ENCODE measurements at regions not wholly inside any gene's neighbourhood (a gene's known extent, or its start where the extent isn't known, plus 50 kb on each side); places are given as distances from the start of the nearest gene placed in this dataset.
"Not testable (repeated sequence)": the region's sequence is repeated elsewhere in the genome, so short reads cannot be mapped to it uniquely, and the experiment has no call there.

DNA sequence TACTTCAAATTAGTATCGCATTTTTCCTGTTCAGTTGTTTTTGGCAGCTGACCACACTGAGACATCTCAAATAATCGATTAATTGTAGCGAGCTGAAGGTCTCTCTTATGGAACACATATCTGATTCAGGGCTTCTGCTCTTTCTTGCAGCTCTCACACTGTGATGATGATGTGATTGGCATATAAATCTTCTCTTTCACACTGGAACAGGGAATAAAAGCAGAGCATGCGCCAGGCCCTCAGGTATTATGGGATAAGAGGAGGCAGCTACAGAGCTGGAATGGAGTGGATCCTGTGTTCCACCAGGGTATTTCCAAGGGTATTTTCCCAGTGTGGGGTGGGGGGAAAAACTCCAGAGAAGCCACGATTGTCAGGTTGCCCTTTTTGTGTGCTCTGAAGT lies 265.4 kb upstream of the CASK start:
- no peak overlapping the region for H3K27ac Mint-ChIP-seq (ENCODE audit: unreplicated experiment)
- DNase-seq = no peak
- peaks cover 6% of the 10 kb centered on the region for H3K9me3 Mint-ChIP-seq (ENCODE audit: unreplicated experiment)
- H3K36me3 Mint-ChIP-seq (ENCODE audit: unreplicated experiment) = no peaks in the 10 kb centered on the region
- H3K4me1 Mint-ChIP-seq (ENCODE audit: low read depth, unreplicated experiment) = no peaks in the 10 kb centered on the region
- no peak overlapping the region for H3K4me3 Mint-ChIP-seq (ENCODE audit: unreplicated experiment)
- no peak for TF ChIP-seq CTCF (IDR thresholded peaks at IDR 0.05; ENCODE audit: partially characterized antibody, unreplicated experiment)
- peaks cover 1% of the 10 kb centered on the region for H3K27me3 Mint-ChIP-seq (ENCODE audit: unreplicated experiment)

DNA sequence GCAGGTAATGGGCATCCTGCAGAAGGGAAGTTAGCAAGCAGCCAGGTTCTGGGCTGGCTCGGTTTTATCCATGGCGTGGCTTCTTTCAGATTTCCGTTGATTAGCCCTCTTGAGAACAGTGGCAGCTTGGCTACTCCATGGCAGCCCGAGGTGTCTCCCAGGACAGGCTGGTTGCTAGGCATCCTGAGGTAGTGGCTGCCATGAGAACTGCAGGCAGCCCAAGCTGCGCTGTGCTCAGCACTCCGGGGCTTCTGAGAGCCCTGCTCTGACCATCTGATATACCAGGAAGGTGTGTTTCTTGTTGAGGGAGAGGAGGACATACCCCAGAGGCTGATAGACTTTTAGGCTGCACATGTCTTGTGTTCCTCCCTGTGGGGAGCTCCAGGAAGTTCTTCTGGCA lies 253.4 kb upstream of the CASK start:
- peak; percentile 18 for DNase-seq

DNA sequence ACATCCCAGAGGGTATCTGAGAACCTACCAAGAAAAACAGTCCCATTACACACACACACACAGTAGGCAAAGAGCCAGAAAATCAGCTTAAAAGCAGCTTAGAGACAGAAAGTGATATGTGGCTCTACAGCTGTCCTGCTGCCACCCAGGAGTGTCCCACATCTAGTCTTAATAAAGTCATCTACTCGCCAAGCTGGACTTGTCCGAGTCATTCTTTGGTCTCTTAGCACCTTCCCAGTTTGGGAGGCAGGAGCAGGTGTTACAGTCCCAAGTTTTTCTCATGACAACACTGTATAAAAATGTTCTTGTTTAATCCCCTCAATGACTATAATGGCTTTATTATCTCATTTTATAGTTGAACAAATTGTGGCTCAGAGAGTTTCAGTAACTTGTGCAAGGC lies 252.5 kb upstream of the CASK start:
- Mint-ChIP-seq H3K36me3 (ENCODE audit: unreplicated experiment) (no peaks in the 10 kb centered on the region), H3K4me1 (ENCODE audit: low read depth, unreplicated experiment) (no peaks in the 10 kb centered on the region), H3K27me3 (ENCODE audit: unreplicated experiment) (peaks cover 1% of the 10 kb centered on the region), H3K9me3 (ENCODE audit: unreplicated experiment) (no peaks in the 10 kb centered on the region), H3K4me3 (ENCODE audit: unreplicated experiment) (no peak overlapping the region), H3K27ac (ENCODE audit: unreplicated experiment) (no peak overlapping the region)
- DNase-seq = no peak
- no peak for TF ChIP-seq CTCF (IDR thresholded peaks at IDR 0.05; ENCODE audit: partially characterized antibody, unreplicated experiment)

More for the DNA sequence above, 253.4 kb upstream of the CASK start:
- H3K27me3 Mint-ChIP-seq (ENCODE audit: unreplicated experiment) = peaks cover 1% of the 10 kb centered on the region
- H3K4me3 Mint-ChIP-seq (ENCODE audit: unreplicated experiment) = no peak overlapping the region
- no peaks in the 10 kb centered on the region for H3K4me1 Mint-ChIP-seq (ENCODE audit: low read depth, unreplicated experiment)
- no peaks in the 10 kb centered on the region for H3K9me3 Mint-ChIP-seq (ENCODE audit: unreplicated experiment)
- no peak for TF ChIP-seq CTCF (IDR thresholded peaks at IDR 0.05; ENCODE audit: partially characterized antibody, unreplicated experiment)
- H3K27ac Mint-ChIP-seq (ENCODE audit: unreplicated experiment) = no peak overlapping the region
- H3K36me3 Mint-ChIP-seq (ENCODE audit: unreplicated experiment) = no peaks in the 10 kb centered on the region

GRCh38 chrX:42157923-42158322 lies 234.6 kb upstream of the CASK start:
- H3K27me3 Mint-ChIP-seq (ENCODE audit: unreplicated experiment); H3K9me3 Mint-ChIP-seq (ENCODE audit: unreplicated experiment); DNase-seq; H3K4me3 Mint-ChIP-seq (ENCODE audit: unreplicated experiment); H3K27ac Mint-ChIP-seq (ENCODE audit: unreplicated experiment); H3K4me1 Mint-ChIP-seq (ENCODE audit: low read depth, unreplicated experiment): not testable (repeated sequence)
- peaks cover 11% of the 10 kb centered on the region for H3K36me3 Mint-ChIP-seq (ENCODE audit: unreplicated experiment)

DNA sequence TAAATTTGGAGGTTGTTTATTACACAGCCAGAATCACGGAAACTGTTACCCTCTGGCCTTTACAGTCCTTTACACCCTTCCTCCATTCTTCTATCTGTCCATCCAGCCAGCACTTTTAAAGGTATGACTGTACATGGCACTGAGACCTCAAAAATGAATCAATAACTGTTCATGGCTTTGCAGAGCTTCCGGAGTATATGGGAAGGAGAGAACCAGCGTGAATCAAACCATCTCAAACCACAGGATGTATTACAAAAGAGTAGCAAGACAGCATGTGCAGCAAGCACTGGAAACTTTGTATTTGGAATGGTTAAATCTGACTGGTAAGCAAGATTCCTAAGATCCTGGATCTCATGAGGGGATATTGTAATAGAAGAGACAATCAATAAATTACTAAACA lies 228.5 kb upstream of the CASK start:
- H3K27ac Mint-ChIP-seq (ENCODE audit: unreplicated experiment) = no peak overlapping the region
- H3K4me1 Mint-ChIP-seq (ENCODE audit: low read depth, unreplicated experiment) = peaks cover 13% of the 10 kb centered on the region
- no peak overlapping the region for H3K4me3 Mint-ChIP-seq (ENCODE audit: unreplicated experiment)
- DNase-seq = no peak
- no peaks in the 10 kb centered on the region for H3K36me3 Mint-ChIP-seq (ENCODE audit: unreplicated experiment)
- TF ChIP-seq CTCF (IDR thresholded peaks at IDR 0.05; ENCODE audit: partially characterized antibody, unreplicated experiment) = no peak
- H3K9me3 Mint-ChIP-seq (ENCODE audit: unreplicated experiment) = no peaks in the 10 kb centered on the region
- no peaks in the 10 kb centered on the region for H3K27me3 Mint-ChIP-seq (ENCODE audit: unreplicated experiment)

- Mint-ChIP-seq H3K4me3 (ENCODE audit: unreplicated experiment) (peak overlapping the region; percentile 34), H3K27ac (ENCODE audit: unreplicated experiment) (peak overlapping the region; percentile 55), H3K4me1 (ENCODE audit: low read depth, unreplicated experiment) (peaks cover 13% of the 10 kb centered on the region), H3K36me3 (ENCODE audit: unreplicated experiment) (no peaks in the 10 kb centered on the region), H3K27me3 (ENCODE audit: unreplicated experiment) (no peaks in the 10 kb centered on the region), H3K9me3 (ENCODE audit: unreplicated experiment) (no peaks in the 10 kb centered on the region)
- DNase-seq = no peak
- no peak for TF ChIP-seq CTCF (IDR thresholded peaks at IDR 0.05; ENCODE audit: partially characterized antibody, unreplicated experiment)
Observed at GRCh38 chrX:42149765-42150164, 226.4 kb upstream of the CASK start.
